ENCODE measurements at regions not wholly inside any gene's neighbourhood (a gene's known extent, or its start where the extent isn't known, plus 50 kb on each side); places are given as distances from the start of the nearest gene placed in this dataset.

GRCh38 chr5:162858770-162859169 lies 578.6 kb upstream of the CCNG1 start:
- Histone ChIP-seq H3K4me3 (ENCODE audit: low read length) (no peak overlapping the region), H3K27me3 (ENCODE audit: control insufficient read depth, insufficient read depth) (no peaks in the 10 kb centered on the region), H3K27ac (ENCODE audit: low read length) (no peak overlapping the region), H3K9me3 (ENCODE audit: control insufficient read depth, low read length) (no peaks in the 10 kb centered on the region), H3K4me1 (ENCODE audit: control insufficient read depth, insufficient read depth, low read length) (no peaks in the 10 kb centered on the region)
- WGBS: 88% methylated on average over 4 of the region's 4 CpGs
- ATAC-seq (no peak), DNase-seq (no peak)
- intact Hi-C loops (cut with DNase I): no loop called here

DNA sequence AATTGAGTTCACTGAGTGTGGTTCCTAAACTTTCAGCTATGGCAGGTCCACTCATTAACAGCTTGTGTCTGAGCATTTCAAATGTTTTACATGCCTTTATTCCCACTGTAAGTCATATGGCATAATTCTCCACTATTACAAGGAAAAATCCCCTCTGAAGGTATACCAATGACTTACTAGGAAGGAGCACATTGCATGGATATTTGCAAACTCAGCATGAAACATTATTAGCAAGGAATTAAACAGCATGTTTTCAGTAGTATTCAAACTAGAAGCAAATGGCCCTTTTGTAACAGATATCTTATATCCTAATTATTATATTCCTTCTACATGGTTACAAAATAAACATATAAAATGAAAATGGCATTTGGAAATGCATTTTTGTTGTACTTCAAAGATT lies 566.4 kb upstream of the CCNG1 start:
- intact Hi-C loops (cut with DNase I): no loop called here
- H3K27me3 ChIP-seq (ENCODE audit: control insufficient read depth, insufficient read depth): no peaks in the 10 kb centered on the region
- ATAC-seq (no peak), DNase-seq (no peak)
- H3K4me1 ChIP-seq (ENCODE audit: control insufficient read depth, insufficient read depth, low read length): no peaks in the 10 kb centered on the region
- no peak overlapping the region for H3K4me3 ChIP-seq (ENCODE audit: low read length)
- H3K27ac ChIP-seq (ENCODE audit: low read length): no peak overlapping the region
- no peaks in the 10 kb centered on the region for H3K9me3 ChIP-seq (ENCODE audit: control insufficient read depth, low read length)

GRCh38 chr5:162882629-162883028 lies 554.8 kb upstream of the CCNG1 start:
- intact Hi-C loops (cut with DNase I): no loop called here
- no peak for ATAC-seq
- Histone ChIP-seq H3K27me3 (ENCODE audit: control insufficient read depth, insufficient read depth) (no peaks in the 10 kb centered on the region), H3K4me1 (ENCODE audit: control insufficient read depth, insufficient read depth, low read length) (no peaks in the 10 kb centered on the region), H3K4me3 (ENCODE audit: low read length) (no peak overlapping the region), H3K9me3 (ENCODE audit: control insufficient read depth, low read length) (no peaks in the 10 kb centered on the region), H3K27ac (ENCODE audit: low read length) (no peak overlapping the region)
- peak in 2 of 3 donors; percentile 16 to 34 for DNase-seq
- 87% methylated on average over 12 of the region's 12 CpGs for WGBS

GRCh38 chr5:162886717-162887116 lies 550.7 kb upstream of the CCNG1 start:
- no peak overlapping the region for H3K27ac ChIP-seq (ENCODE audit: low read length)
- no peak overlapping the region for H3K4me3 ChIP-seq (ENCODE audit: low read length)
- no peaks in the 10 kb centered on the region for H3K4me1 ChIP-seq (ENCODE audit: control insufficient read depth, insufficient read depth, low read length)
- intact Hi-C loops (cut with DNase I): no loop called here
- DNase-seq (no peak), ATAC-seq (no peak)
- no peaks in the 10 kb centered on the region for H3K27me3 ChIP-seq (ENCODE audit: control insufficient read depth, insufficient read depth)
- 53% methylated on average over 6 of the region's 6 CpGs for WGBS
- no peaks in the 10 kb centered on the region for H3K9me3 ChIP-seq (ENCODE audit: control insufficient read depth, low read length)

GRCh38 chr5:162888268-162888667 lies 549.1 kb upstream of the CCNG1 start:
- WGBS: 93% methylated on average over 2 of the region's 2 CpGs
- no peak for ATAC-seq
- intact Hi-C loops (cut with DNase I): no loop called here

GRCh38 chr5:162911873-162912272 lies 525.5 kb upstream of the CCNG1 start:
- no peaks in the 10 kb centered on the region for H3K27me3 ChIP-seq (ENCODE audit: control insufficient read depth, insufficient read depth)
- ATAC-seq: no peak
- no peaks in the 10 kb centered on the region for H3K9me3 ChIP-seq (ENCODE audit: control insufficient read depth, low read length)
- no peak overlapping the region for H3K4me3 ChIP-seq (ENCODE audit: low read length)
- 56% methylated on average over 2 of the region's 2 CpGs for WGBS
- no peaks in the 10 kb centered on the region for H3K4me1 ChIP-seq (ENCODE audit: control insufficient read depth, insufficient read depth, low read length)
- no peak for DNase-seq
- no peak overlapping the region for H3K27ac ChIP-seq (ENCODE audit: low read length)
- intact Hi-C loops (cut with DNase I): no loop called here

More at GRCh38 chr5:162888268-162888667, 549.1 kb upstream of the CCNG1 start:
- H3K4me3 ChIP-seq (ENCODE audit: low read length): no peak overlapping the region
- H3K4me1 ChIP-seq (ENCODE audit: control insufficient read depth, insufficient read depth, low read length): no peaks in the 10 kb centered on the region
- no peak for DNase-seq
- no peaks in the 10 kb centered on the region for H3K27me3 ChIP-seq (ENCODE audit: control insufficient read depth, insufficient read depth)
- H3K9me3 ChIP-seq (ENCODE audit: control insufficient read depth, low read length): no peaks in the 10 kb centered on the region
- no peak overlapping the region for H3K27ac ChIP-seq (ENCODE audit: low read length)

GRCh38 chr5:162916368-162916767 lies 521.0 kb upstream of the CCNG1 start:
- no peak for ATAC-seq
- DNase-seq: no peak

GRCh38 chr5:162929104-162929503 lies 508.3 kb upstream of the CCNG1 start:
- Histone ChIP-seq H3K27me3 (ENCODE audit: control insufficient read depth, insufficient read depth) (no peaks in the 10 kb centered on the region), H3K27ac (ENCODE audit: low read length) (no peak overlapping the region), H3K4me1 (ENCODE audit: control insufficient read depth, insufficient read depth, low read length) (no peaks in the 10 kb centered on the region), H3K4me3 (ENCODE audit: low read length) (no peak overlapping the region), H3K9me3 (ENCODE audit: control insufficient read depth, low read length) (no peaks in the 10 kb centered on the region)
- intact Hi-C loops (cut with DNase I): no loop called here
- ATAC-seq (no peak), DNase-seq (no peak)
- 51% methylated on average over 2 of the region's 2 CpGs for WGBS

More at GRCh38 chr5:162916368-162916767, 521.0 kb upstream of the CCNG1 start:
- Histone ChIP-seq H3K4me1 (ENCODE audit: control insufficient read depth, insufficient read depth, low read length) (no peaks in the 10 kb centered on the region), H3K27me3 (ENCODE audit: control insufficient read depth, insufficient read depth) (no peaks in the 10 kb centered on the region), H3K27ac (ENCODE audit: low read length) (no peak overlapping the region), H3K4me3 (ENCODE audit: low read length) (no peak overlapping the region), H3K9me3 (ENCODE audit: control insufficient read depth, low read length) (no peaks in the 10 kb centered on the region)
- 62% methylated on average over 2 of the region's 2 CpGs for WGBS
- intact Hi-C loops (cut with DNase I): no loop called here

DNA sequence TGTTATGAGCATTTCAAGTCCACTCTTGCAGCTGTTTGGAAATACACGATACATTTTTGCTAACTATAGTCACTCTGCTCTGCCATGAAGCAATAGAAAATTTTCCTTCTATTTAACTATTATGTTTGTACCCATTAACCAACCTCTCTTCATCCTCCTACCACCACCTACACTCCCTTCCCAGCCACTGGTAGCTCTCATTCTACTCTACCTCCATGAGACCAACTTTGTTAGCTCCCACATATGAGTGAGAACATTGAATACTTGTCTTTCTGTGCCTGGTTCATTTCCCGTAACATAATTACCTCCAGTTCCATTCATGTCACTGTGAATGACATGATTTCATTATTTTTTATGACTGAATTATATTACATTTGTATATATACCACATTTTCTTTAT lies 505.9 kb upstream of the CCNG1 start:
- H3K27me3 ChIP-seq (ENCODE audit: control insufficient read depth, insufficient read depth): no peaks in the 10 kb centered on the region
- intact Hi-C loops (cut with DNase I): no loop called here
- no peak overlapping the region for H3K27ac ChIP-seq (ENCODE audit: low read length)
- H3K4me3 ChIP-seq (ENCODE audit: low read length): no peak overlapping the region
- DNase-seq: no peak
- ATAC-seq: no peak
- H3K4me1 ChIP-seq (ENCODE audit: control insufficient read depth, insufficient read depth, low read length): no peaks in the 10 kb centered on the region
- H3K9me3 ChIP-seq (ENCODE audit: control insufficient read depth, low read length): no peaks in the 10 kb centered on the region
- 85% methylated on average over 2 of the region's 2 CpGs for WGBS

- DNase-seq: no peak
- H3K4me3 ChIP-seq (ENCODE audit: low read length): no peak overlapping the region
- no peaks in the 10 kb centered on the region for H3K4me1 ChIP-seq (ENCODE audit: control insufficient read depth, insufficient read depth, low read length)
- WGBS: 67% methylated on average over 4 of the region's 4 CpGs
- no peaks in the 10 kb centered on the region for H3K9me3 ChIP-seq (ENCODE audit: control insufficient read depth, low read length)
- no peaks in the 10 kb centered on the region for H3K27me3 ChIP-seq (ENCODE audit: control insufficient read depth, insufficient read depth)
- no peak overlapping the region for H3K27ac ChIP-seq (ENCODE audit: low read length)
- ATAC-seq: no peak
- intact Hi-C loops (cut with DNase I): no loop called here
These were observed 497.4 kb upstream of the CCNG1 start for GRCh38 chr5:162939991-162940390.

DNA sequence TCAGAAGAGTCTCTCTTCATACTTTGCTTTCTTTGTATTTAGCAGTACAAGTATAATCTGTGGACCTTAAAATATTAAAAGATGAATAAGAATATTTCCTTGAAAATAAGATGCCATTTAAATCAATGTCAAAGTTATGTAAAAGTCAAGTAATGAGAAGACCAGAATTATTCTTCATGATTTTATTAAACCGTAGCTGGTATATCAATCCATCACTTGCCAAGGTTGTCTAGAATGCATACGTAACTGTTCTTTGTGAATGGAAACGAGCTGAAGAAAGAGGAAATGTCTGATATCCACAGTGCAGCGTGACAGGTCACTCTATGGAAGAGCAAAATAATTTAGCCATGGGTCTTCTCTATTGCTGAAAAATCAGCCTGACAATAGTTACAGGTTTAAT lies 488.7 kb upstream of the CCNG1 start:
- intact Hi-C loops (cut with DNase I): no loop called here
- Histone ChIP-seq H3K9me3 (ENCODE audit: control insufficient read depth, low read length) (no peaks in the 10 kb centered on the region), H3K4me1 (ENCODE audit: control insufficient read depth, insufficient read depth, low read length) (no peaks in the 10 kb centered on the region), H3K27ac (ENCODE audit: low read length) (no peak overlapping the region), H3K27me3 (ENCODE audit: control insufficient read depth, insufficient read depth) (peaks cover 2% of the 10 kb centered on the region), H3K4me3 (ENCODE audit: low read length) (no peak overlapping the region)
- 57% methylated on average over 4 of the region's 4 CpGs for WGBS
- ATAC-seq (no peak), DNase-seq (no peak)

DNA sequence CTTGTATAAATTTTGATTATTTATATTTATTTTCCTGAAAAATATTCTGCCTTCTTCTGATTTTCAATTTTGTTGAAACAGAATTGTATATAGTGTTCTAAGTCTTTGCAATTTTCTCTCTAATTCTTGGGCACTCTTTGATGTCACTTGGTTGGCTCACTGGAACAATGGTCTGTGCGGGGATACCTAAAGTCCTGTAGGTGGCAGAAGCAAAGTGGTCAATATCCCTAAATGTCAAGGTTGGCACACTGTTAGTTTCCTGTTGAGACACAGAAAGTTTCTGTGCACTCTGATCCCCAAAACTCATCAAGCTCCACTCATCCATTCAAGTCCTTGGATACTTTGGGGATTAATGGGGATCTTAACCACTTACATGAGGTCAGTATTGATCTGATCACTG lies 480.8 kb upstream of the CCNG1 start:
- no peak overlapping the region for H3K27ac ChIP-seq (ENCODE audit: low read length)
- no peak for DNase-seq
- no peak overlapping the region for H3K4me3 ChIP-seq (ENCODE audit: low read length)
- no peaks in the 10 kb centered on the region for H3K27me3 ChIP-seq (ENCODE audit: control insufficient read depth, insufficient read depth)
- WGBS: 70% methylated on average over 1 of the region's 1 CpG
- intact Hi-C loops (cut with DNase I): no loop called here
- H3K4me1 ChIP-seq (ENCODE audit: control insufficient read depth, insufficient read depth, low read length): no peaks in the 10 kb centered on the region
- no peak for ATAC-seq
- peaks cover 1% of the 10 kb centered on the region for H3K9me3 ChIP-seq (ENCODE audit: control insufficient read depth, low read length)
